ENCODE measurements at regions not wholly inside any gene's neighbourhood (a gene's known extent, or its start where the extent isn't known, plus 50 kb on each side); places are given as distances from the start of the nearest gene placed in this dataset.
A peak's percentile ranks its signal among the peaks of the same experiment; 100 is the strongest.

- TF ChIP-seq XRCC5 (optimal IDR thresholded peaks at IDR 0.05; ENCODE audit: low read length): no peak
- no peak for TF ChIP-seq LCORL (IDR thresholded peaks at IDR 0.05)
- TF ChIP-seq LCORL (CRISPR knock-in tag; IDR thresholded peaks at IDR 0.05): no peak
- TF ChIP-seq PRDM10 (CRISPR knock-in tag; IDR thresholded peaks at IDR 0.05; ENCODE audit: low read depth): peak; percentile 28; the same call in 1 of the 2 replicates
- TF ChIP-seq GFI1 (CRISPR knock-in tag; IDR thresholded peaks at IDR 0.05; ENCODE audit: borderline replicate concordance): peak; percentile 50; the same call in 1 of the 2 replicates
- TF ChIP-seq GATAD2A (CRISPR knock-in tag; IDR thresholded peaks at IDR 0.05): peak; percentile 87
- 0 out of 2 replicates have a peak, but pooled peaks have one; percentile 15 for TF ChIP-seq HDAC1 (CRISPR knock-in tag; IDR thresholded peaks at IDR 0.05)
- TF ChIP-seq PAXIP1 (CRISPR knock-in tag; conservative IDR thresholded peaks at IDR 0.05): peak; percentile 89
- no peak for TF ChIP-seq MYC (CRISPR knock-in tag; IDR thresholded peaks at IDR 0.05; ENCODE audit: borderline replicate concordance)
- peak; percentile 62; the same call in 1 of the 2 replicates for TF ChIP-seq FOXK2 (IDR thresholded peaks at IDR 0.05)
- no peak for TF ChIP-seq MLXIP (CRISPR knock-in tag; IDR thresholded peaks at IDR 0.05; ENCODE audit: borderline replicate concordance)
- peak; percentile 81 for TF ChIP-seq NCOA2 (CRISPR knock-in tag; IDR thresholded peaks at IDR 0.05)
- TF ChIP-seq ZNF136 (CRISPR knock-in tag; IDR thresholded peaks at IDR 0.05; ENCODE audit: low read depth): no peak
- peak; percentile 55; the same call in 1 of the 2 replicates for TF ChIP-seq SIX1 (CRISPR knock-in tag; IDR thresholded peaks at IDR 0.05; ENCODE audit: borderline replicate concordance)
- peak; percentile 72 for TF ChIP-seq SALL1 (CRISPR knock-in tag; IDR thresholded peaks at IDR 0.05)
- TF ChIP-seq POLR2G (IDR thresholded peaks at IDR 0.05; ENCODE audit: low read depth, low read length): 0 out of 2 replicates have a peak, but pooled peaks have one; percentile 55
- TF ChIP-seq JUNB (CRISPR knock-in tag; IDR thresholded peaks at IDR 0.05; ENCODE audit: borderline replicate concordance): peak; percentile 67; the same call in 1 of the 2 replicates
- TF ChIP-seq SOX13 (IDR thresholded peaks at IDR 0.05): 0 out of 2 replicates have a peak, but pooled peaks have one; percentile 16
- peak in 1 of 2 experiments; percentile 83; a peak in 2 of 4 replicates for TF ChIP-seq SOX13 (CRISPR knock-in tag; conservative IDR thresholded peaks at IDR 0.05 in 1 of 2, IDR thresholded peaks at IDR 0.05 in 1 of 2)
- peak; percentile 49; the same call in 1 of the 2 replicates for TF ChIP-seq MIER3 (CRISPR knock-in tag; IDR thresholded peaks at IDR 0.05; ENCODE audit: borderline replicate concordance)
- no peak for TF ChIP-seq ZNF207 (IDR thresholded peaks at IDR 0.05; ENCODE audit: borderline replicate concordance)
Measured at GRCh38 chr14:65242732-65243134, 140.4 kb upstream of the MAX start (continued).
